ENCODE measurements at regions not wholly inside any gene's neighbourhood (a gene's known extent, or its start where the extent isn't known, plus 50 kb on each side); places are given as distances from the start of the nearest gene placed in this dataset.
"Not testable (repeated sequence)": the region's sequence is repeated elsewhere in the genome, so short reads cannot be mapped to it uniquely, and the experiment has no call there.

GRCh38 chrX:140163371-140164159 lies 198.2 kb upstream of the CXorf66 start:
- DNase-seq = no peak

- no peak for DNase-seq
Observed at GRCh38 chrX:140157611-140158010, 192.3 kb upstream of the CXorf66 start.

GRCh38 chrX:140157143-140157542 lies 191.8 kb upstream of the CXorf66 start:
- DNase-seq = no peak

- no peak for DNase-seq
Observed at GRCh38 chrX:140151316-140151715, 186.0 kb upstream of the CXorf66 start.

- DNase-seq = no peak
Observed at GRCh38 chrX:140149761-140150160, 184.4 kb upstream of the CXorf66 start.

- no peak for DNase-seq
Observed at GRCh38 chrX:140141444-140142029, 176.2 kb upstream of the CXorf66 start.

GRCh38 chrX:140138492-140138891 lies 173.2 kb upstream of the CXorf66 start:
- DNase-seq = not testable (repeated sequence)

- DNase-seq = not testable (repeated sequence)
Observed at GRCh38 chrX:140138065-140138464, 172.7 kb upstream of the CXorf66 start.

- no peak for DNase-seq
Observed at GRCh38 chrX:140132937-140133336, 167.6 kb upstream of the CXorf66 start.

GRCh38 chrX:140123446-140123845 lies 158.1 kb upstream of the CXorf66 start:
- DNase-seq = no peak

- DNase-seq = not testable (repeated sequence)
Observed at GRCh38 chrX:140114059-140114458, 148.7 kb upstream of the CXorf66 start.

GRCh38 chrX:140110081-140110650 lies 144.8 kb upstream of the CXorf66 start:
- no peak for DNase-seq

- DNase-seq = no peak
Observed at GRCh38 chrX:140104760-140105159, 139.4 kb upstream of the CXorf66 start.

GRCh38 chrX:140099221-140099620 lies 133.9 kb upstream of the CXorf66 start:
- DNase-seq = no peak

GRCh38 chrX:140092121-140092520 lies 126.8 kb upstream of the CXorf66 start:
- no peak for DNase-seq

GRCh38 chrX:140091125-140091886 lies 126.0 kb upstream of the CXorf66 start:
- peak; percentile 4 for DNase-seq

- no peak for DNase-seq
Observed at GRCh38 chrX:140090800-140091124, 125.4 kb upstream of the CXorf66 start.

- DNase-seq = no peak
Observed at GRCh38 chrX:140088438-140088837, 123.1 kb upstream of the CXorf66 start.

- DNase-seq = no peak
Observed at GRCh38 chrX:140087875-140088274, 122.6 kb upstream of the CXorf66 start.

GRCh38 chrX:140086691-140087090 lies 121.4 kb upstream of the CXorf66 start:
- DNase-seq = no peak

GRCh38 chrX:140074851-140075250 lies 109.5 kb upstream of the CXorf66 start:
- not testable (repeated sequence) for DNase-seq

GRCh38 chrX:140071037-140071436 lies 105.7 kb upstream of the CXorf66 start:
- DNase-seq = no peak

GRCh38 chrX:140065961-140066662 lies 100.8 kb upstream of the CXorf66 start:
- DNase-seq = no peak

Measured in activated effector memory CD4-positive, alpha-beta T cell treated with Interleukin-2 at 50 U/mL for 16 hours (primary cell).